Heart right ventricle (tissue), 16 donors: ENCODE measurements at regions not wholly inside any gene's neighbourhood (a gene's known extent, or its start where the extent isn't known, plus 50 kb on each side); places are given as distances from the start of the nearest gene placed in this dataset.

Experiments used
- ATAC-seq, 8 donors: fragments of 200-7000 bp; cut with Tn5 transposase; one replicate each; pipeline ENCODE4 v1.9.1; 2020; ENCODE audit warnings: mild to moderate bottlenecking in 8 of 8, moderate library complexity in 8 of 8, moderate number of reproducible peaks in 1 of 8
- DNase-seq, 2 donors: peaks; one replicate each; pipeline ENCODE4 v3.0.0-alpha.2; 2020
- H3K27ac ChIP-seq, 10 donors: fragments of 200-600 bp; sonication (generic) in 2 of 10; one replicate each; pipeline versions ENCODE4 v1.5.0 to v1.8.0; 2020 to 2022; ENCODE audit warnings: mild to moderate bottlenecking in 3 of 10
- H3K27me3 ChIP-seq, 7 donors: fragments of 200-600 bp; one replicate each; pipeline ENCODE4 v1.8.0; 2021 to 2022; ENCODE audit warnings: mild to moderate bottlenecking in 2 of 7
- H3K36me3 ChIP-seq, 9 donors: fragments of 200-600 bp; sonication (generic) in 1 of 9; one replicate each; pipeline versions ENCODE4 v1.5.0 to v1.8.0; 2020 to 2022; ENCODE audit warnings: mild to moderate bottlenecking in 2 of 9
- H3K4me1 ChIP-seq, 9 donors: fragments of 200-600 bp; sonication (generic) in 1 of 9; one replicate each; pipeline versions ENCODE4 v1.5.0 to v1.8.0; 2020 to 2022; ENCODE audit warnings: mild to moderate bottlenecking in 4 of 9
- H3K4me3 ChIP-seq, 10 donors: fragments of 200-600 bp; sonication (generic) in 2 of 10; one replicate each; pipeline versions ENCODE4 v1.5.0 to v1.8.0; 2020 to 2022; ENCODE audit warnings: mild to moderate bottlenecking in 7 of 10, moderate library complexity in 2 of 10
- H3K9me3 ChIP-seq, 11 donors: fragments of 200-600 bp in 10 of 11; sonication (generic) in 2 of 11; one replicate each; pipeline versions ENCODE4 v1.5.0 to v1.8.0; 2013 to 2022; ENCODE audit warnings: mild to moderate bottlenecking in 2 of 11, control low read depth in 1 of 11, moderate library complexity in 1 of 11
- WGBS, 2 donors: extraction: QIAGEN DNeasy Blood & Tissue Kit; methylation state at CpG; one replicate each; pipeline ENCODE4 v1.1.7; 2013; ENCODE audit warnings: inconsistent platforms in 1 of 2; 5-methylcytosine and 5-hydroxymethylcytosine counted together
- intact Hi-C, 10 donors: fragments of 100-400 bp; cut with DNase I; formaldehyde crosslinking; loops; one replicate each; pipeline versions ENCODE4 v1.11.1 to v1.14.2; 2022
- TF ChIP-seq, protein P1 (sequence below), 9 donors: fragments of 200-600 bp; sonication (generic) in 2 of 9; IDR thresholded peaks; one replicate each; pipeline versions ENCODE4 v1.5.0 to v1.8.0; 2021 to 2022; ENCODE audit warnings: antibody characterized with exemption in 9 of 9, mild to moderate bottlenecking in 5 of 9, moderate library complexity in 1 of 9
- donor health status: Arrhythmogenic right ventricular cardiomyopathy.
- donor health status: ischemic (EF 13 %, LVEDD 7.1; RV severe dilation, severe dysfunction).
- donor health status: healthy with polysubstance abuse.
- donor health status: DM: no; HTN: yes; CAD: no.
- donor health status: DM: no; HTN: no; CAD: no.
- donor health status: ischemic (EF 25% LVEDD 6.9; RV normal size, moderate dysfunction).
- donor health status: ischemic (EF 25% LVEDD 5.7; RV mildly dilated, moderate dysfunction).
- donor health status: healthy.
- donor health status: DM: yes; HTN: yes; CAD: no.
- donor health status: Ischemic cardiomyopathy.
- donor health status: ischemic (EF 35%, LVEDD 5.7; RV mildly dilated, moderate dysfunction).
- donor health status: nonischemic (EF 11% LVEDD 7.7; RV severe dilation, severe dysfunction).
- donor health status: DM: yes; HTN: yes; CAD: no.
- donor health status: PGD.
- donor health status: ischemic (EF 29% LVEDD 5.4; RV normal size, mild dysfunction).
- donor health status: nonischemic (EF 23%, LVEDD 6.1; RV moderate dilation, normal function).

DNA sequence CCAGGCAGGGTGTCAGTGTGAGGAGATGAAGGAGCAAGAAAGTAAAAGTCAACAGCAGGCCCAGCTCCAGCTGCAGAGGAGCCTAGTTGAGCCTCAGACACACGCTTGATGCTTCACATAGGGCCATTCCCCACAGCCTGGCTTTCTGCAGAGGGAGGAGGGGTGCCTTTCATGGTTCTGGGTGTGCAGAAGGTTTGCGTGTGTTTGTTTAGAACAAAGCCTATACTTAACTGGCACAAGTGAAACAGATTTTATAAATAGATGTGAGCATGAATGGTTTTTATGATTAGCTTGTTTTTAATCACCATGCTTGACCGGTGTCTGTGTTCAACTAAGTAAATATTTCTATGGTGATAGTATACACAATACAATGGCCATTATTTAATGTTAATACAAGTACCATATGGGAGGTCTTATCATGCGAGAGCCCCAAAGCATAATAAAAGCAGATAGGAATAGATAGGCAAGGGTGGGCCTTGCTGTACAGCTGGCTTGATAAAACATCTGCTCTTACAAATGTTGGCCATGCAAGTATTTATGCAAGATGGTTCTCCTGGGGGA is 290.2 kb downstream of the ETS1 start:
- WGBS, 2 donors, result 49 to 50% methylated on average over 4 of the region's 4 CpGs
- DNase-seq (no peak), ATAC-seq (peak in 7 of 8 donors; percentile 55 to 69 (median 66))
- H3K36me3 ChIP-seq, result no peaks in the 10 kb centered on the region
- no peaks in the 10 kb centered on the region for H3K9me3 ChIP-seq
- TF ChIP-seq, protein P1, sequence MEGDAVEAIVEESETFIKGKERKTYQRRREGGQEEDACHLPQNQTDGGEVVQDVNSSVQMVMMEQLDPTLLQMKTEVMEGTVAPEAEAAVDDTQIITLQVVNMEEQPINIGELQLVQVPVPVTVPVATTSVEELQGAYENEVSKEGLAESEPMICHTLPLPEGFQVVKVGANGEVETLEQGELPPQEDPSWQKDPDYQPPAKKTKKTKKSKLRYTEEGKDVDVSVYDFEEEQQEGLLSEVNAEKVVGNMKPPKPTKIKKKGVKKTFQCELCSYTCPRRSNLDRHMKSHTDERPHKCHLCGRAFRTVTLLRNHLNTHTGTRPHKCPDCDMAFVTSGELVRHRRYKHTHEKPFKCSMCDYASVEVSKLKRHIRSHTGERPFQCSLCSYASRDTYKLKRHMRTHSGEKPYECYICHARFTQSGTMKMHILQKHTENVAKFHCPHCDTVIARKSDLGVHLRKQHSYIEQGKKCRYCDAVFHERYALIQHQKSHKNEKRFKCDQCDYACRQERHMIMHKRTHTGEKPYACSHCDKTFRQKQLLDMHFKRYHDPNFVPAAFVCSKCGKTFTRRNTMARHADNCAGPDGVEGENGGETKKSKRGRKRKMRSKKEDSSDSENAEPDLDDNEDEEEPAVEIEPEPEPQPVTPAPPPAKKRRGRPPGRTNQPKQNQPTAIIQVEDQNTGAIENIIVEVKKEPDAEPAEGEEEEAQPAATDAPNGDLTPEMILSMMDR (IDR thresholded peaks at IDR 0.05), result no peak
- H3K4me1 ChIP-seq, result peaks cover 4 to 80% (median 53%) of the 10 kb centered on the region in 9 donors
- intact Hi-C loops, result loop anchor here in 8 of 10 donors (5.0 to 10.0 kb wide), 7 partner anchors 35 to 538 kb away; no protein-coding TSS in a partner anchor
- peak overlapping the region in 9 of 10 donors; percentile 3 to 81 (median 65) for H3K27ac ChIP-seq
- no peak overlapping the region for H3K4me3 ChIP-seq
- no peaks in the 10 kb centered on the region for H3K27me3 ChIP-seq

DNA sequence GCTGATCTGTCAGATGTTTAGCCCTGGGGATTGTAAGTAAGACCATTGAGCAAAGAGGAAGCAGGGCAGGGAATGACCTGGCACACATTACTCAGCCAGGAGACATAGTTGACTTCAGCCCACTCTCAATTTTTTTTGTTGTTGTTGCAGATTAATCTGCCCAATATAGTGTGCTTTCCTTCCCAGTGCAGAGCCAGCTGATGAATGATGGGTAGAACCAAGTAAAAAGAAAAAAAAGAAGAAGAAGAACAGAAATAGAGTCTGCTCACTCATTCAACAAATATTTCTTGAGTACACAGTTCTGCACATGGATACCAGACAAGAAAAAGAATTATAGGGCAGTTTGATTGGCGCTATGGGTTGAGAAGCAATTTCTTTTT is 292.7 kb downstream of the ETS1 start:
- ATAC-seq, result no peak
- H3K4me1 ChIP-seq, result peaks cover 6 to 97% (median 67%) of the 10 kb centered on the region in 9 donors
- 92 to 95% methylated on average over 1 of the region's 1 CpG for WGBS, 2 donors

DNA sequence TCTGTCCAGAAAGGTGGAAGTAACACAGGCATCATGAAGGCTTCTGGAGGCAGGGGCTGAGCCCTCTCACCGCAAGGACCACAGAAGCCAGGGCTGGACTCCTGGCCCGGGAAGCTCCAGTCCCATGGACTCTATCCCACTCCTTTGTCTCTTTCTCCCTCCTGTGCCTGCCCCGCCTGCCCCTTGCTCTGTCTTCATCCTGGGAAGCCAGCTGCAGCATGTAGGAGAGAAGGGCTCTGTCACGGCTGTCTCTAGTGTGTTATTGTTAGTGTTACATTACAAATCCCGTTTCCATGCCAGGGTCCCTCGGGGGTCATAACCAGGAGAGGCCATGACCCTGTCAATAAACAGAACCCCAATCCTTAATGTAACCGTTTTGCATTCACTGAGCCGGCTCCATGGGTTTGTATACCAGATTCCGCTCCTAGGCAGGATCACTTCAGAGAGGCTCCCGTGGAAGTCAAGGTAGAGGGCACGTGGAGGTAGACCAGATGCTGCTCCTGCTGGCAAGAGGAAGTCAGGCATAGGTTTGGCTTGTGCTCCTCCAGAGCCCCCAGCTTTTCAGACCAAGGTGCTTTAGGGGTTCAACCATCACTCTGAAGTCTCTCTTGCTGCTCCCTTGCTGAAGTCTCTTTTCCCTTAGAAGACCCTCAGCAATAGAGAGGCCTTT is 293.2 kb downstream of the ETS1 start:
- ATAC-seq (no peak), DNase-seq (peak in 1 of 2 donors; percentile 13)
- TF ChIP-seq, protein P1 (IDR thresholded peaks at IDR 0.05), result no peak
- peak overlapping the region in 6 of 10 donors; percentile 9 to 54 (median 15) for H3K27ac ChIP-seq
- peaks cover 6 to 92% (median 64%) of the 10 kb centered on the region in 9 donors for H3K4me1 ChIP-seq
- H3K27me3 ChIP-seq, result no peaks in the 10 kb centered on the region
- H3K9me3 ChIP-seq, result no peaks in the 10 kb centered on the region
- H3K36me3 ChIP-seq, result no peaks in the 10 kb centered on the region
- H3K4me3 ChIP-seq, result no peak overlapping the region
- intact Hi-C loops, result loop anchor here in 9 of 10 donors (5.0 to 10.0 kb wide), 13 partner anchors 48 to 541 kb away; no protein-coding TSS in a partner anchor
- 59 to 70% methylated on average over 11 of the region's 11 CpGs for WGBS, 2 donors

More for the DNA sequence above, 292.7 kb downstream of the ETS1 start:
- Histone ChIP-seq H3K27ac (peak overlapping the region in 2 of 10 donors; percentile 47 to 54), H3K36me3 (no peaks in the 10 kb centered on the region), H3K27me3 (no peaks in the 10 kb centered on the region), H3K4me3 (no peak overlapping the region), H3K9me3 (no peaks in the 10 kb centered on the region)
- DNase-seq, result no peak
- TF ChIP-seq, protein P1 (IDR thresholded peaks at IDR 0.05), result no peak
- intact Hi-C loops, result loop anchor here in 9 of 10 donors (5.0 to 10.0 kb wide), 15 partner anchors 38 to 540 kb away; no protein-coding TSS in a partner anchor

GRCh38 chr11:128291835-128292234 is 295.5 kb downstream of the ETS1 start:
- no peaks in the 10 kb centered on the region for H3K27me3 ChIP-seq
- peak overlapping the region in 2 of 10 donors; percentile 31 to 43 for H3K4me3 ChIP-seq
- H3K36me3 ChIP-seq, result no peaks in the 10 kb centered on the region
- no peaks in the 10 kb centered on the region for H3K9me3 ChIP-seq
- no peak for DNase-seq
- TF ChIP-seq, protein P1 (IDR thresholded peaks at IDR 0.05), result no peak
- H3K27ac ChIP-seq, result peak overlapping the region in 8 of 10 donors; percentile 24 to 83 (median 57)
- intact Hi-C loops, result loop anchor here (2.0 to 10.0 kb wide), 15 partner anchors 50 to 543 kb away; no protein-coding TSS in a partner anchor
- peaks cover 2 to 69% (median 45%) of the 10 kb centered on the region in 9 donors for H3K4me1 ChIP-seq
- ATAC-seq, result no peak
- 70 to 83% methylated on average over 7 of the region's 7 CpGs for WGBS, 2 donors
